CD14-positive monocyte (primary cell): ENCODE measurements at regions not wholly inside any gene's neighbourhood (a gene's known extent, or its start where the extent isn't known, plus 50 kb on each side); places are given as distances from the start of the nearest gene placed in this dataset.

Experiments used
- DNase-seq, 3 donors: peaks; one replicate each; pipeline ENCODE4 v3.0.0-alpha.2; 2011 to 2022
- H2AFZ ChIP-seq: 2 replicates; pipeline ENCODE4 v1.6.0; 2012; ENCODE audit warnings: mild to moderate bottlenecking, low read depth, low read length, inconsistent platforms; ENCODE audit not compliant: insufficient read depth, poor library complexity, severe bottlenecking
- H3K27ac ChIP-seq, 2 donors: 1 replicate in 1 of 2; 2 replicates in 1 of 2; pipeline ENCODE4 v1.5.1; 2012 to 2013; ENCODE audit warnings: low read length in 2 of 2, control low read depth in 1 of 2, inconsistent platforms in 1 of 2, low read depth in 1 of 2, mild to moderate bottlenecking in 1 of 2
- H3K27me3 ChIP-seq, 2 donors: one replicate each; pipeline versions ENCODE4 v1.6.0 to v1.6.1; 2011 to 2013; ENCODE audit warnings: low read length in 2 of 2; ENCODE audit not compliant: control insufficient read depth in 2 of 2, insufficient read depth in 2 of 2
- H3K36me3 ChIP-seq, 2 donors: replicated peaks in 1 of 2; 1 replicate in 1 of 2; 2 replicates in 1 of 2; pipeline versions ENCODE4 v1.5.1 to v1.6.1; 2012 to 2013; ENCODE audit warnings: low read length in 2 of 2, control low read depth in 1 of 2, inconsistent platforms in 1 of 2, mild to moderate bottlenecking in 1 of 2; ENCODE audit not compliant: insufficient read depth in 2 of 2, control insufficient read depth in 1 of 2
- H3K4me1 ChIP-seq, 2 donors: 1 replicate in 1 of 2; 2 replicates in 1 of 2; pipeline versions ENCODE4 v1.5.1 to v1.6.1; 2012 to 2013; ENCODE audit warnings: low read length in 2 of 2, control low read depth in 1 of 2, inconsistent platforms in 1 of 2, mild to moderate bottlenecking in 1 of 2, moderate library complexity in 1 of 2; ENCODE audit not compliant: insufficient read depth in 2 of 2, control insufficient read depth in 1 of 2
- H3K4me2 ChIP-seq: replicated peaks from 2 replicates; pipeline ENCODE3; 2012; ENCODE audit warnings: low read length, moderate library complexity, mild to moderate bottlenecking; ENCODE audit not compliant: poor library complexity, severe bottlenecking; ENCODE audit errors: extremely low read depth
- H3K4me3 ChIP-seq, 3 experiments: fragments of 200-600 bp in 1 of 3; sonication (generic) in 1 of 3; replicated peaks in 1 of 3; 1 replicate in 2 of 3; 2 replicates in 1 of 3; pipeline ENCODE4 v1.5.1; 2011 to 2013; ENCODE audit warnings: low read length in 3 of 3, mild to moderate bottlenecking in 3 of 3, control low read depth in 2 of 3, low read depth in 2 of 3, inconsistent platforms in 1 of 3, moderate library complexity in 1 of 3
- H3K79me2 ChIP-seq: 2 replicates; pipeline ENCODE4 v1.6.0; 2012; ENCODE audit warnings: mild to moderate bottlenecking, control low read depth, inconsistent platforms, low read length, moderate library complexity; ENCODE audit not compliant: insufficient read depth
- H3K9ac ChIP-seq: 2 replicates; pipeline ENCODE4 v1.6.0; 2017; ENCODE audit warnings: low read length, mild to moderate bottlenecking; ENCODE audit not compliant: insufficient read depth, poor library complexity, severe bottlenecking
- H3K9me3 ChIP-seq, 2 donors: replicated peaks in 1 of 2; 1 replicate in 1 of 2; 2 replicates in 1 of 2; pipeline versions ENCODE4 v1.5.1 to v1.6.1; 2012 to 2013; ENCODE audit warnings: low read length in 2 of 2, control low read depth in 1 of 2; ENCODE audit not compliant: control insufficient read depth in 1 of 2, insufficient read depth in 1 of 2
- H4K20me1 ChIP-seq: 2 replicates; pipeline ENCODE4 v1.6.0; 2012; ENCODE audit warnings: mild to moderate bottlenecking, low read length, control low read depth, moderate library complexity; ENCODE audit not compliant: insufficient read depth
- H3K27ac Mint-ChIP-seq, 7 donors: one replicate each; pipeline ENCODE4 v1.8.0; 2020; ENCODE audit warnings: mild to moderate bottlenecking in 7 of 7, mixed read lengths in 7 of 7, moderate library complexity in 6 of 7, inconsistent platforms in 2 of 7
- H3K27me3 Mint-ChIP-seq, 3 donors: one replicate each; pipeline ENCODE4 v1.8.0; 2021 to 2022; ENCODE audit warnings: low read depth in 3 of 3, mild to moderate bottlenecking in 3 of 3, mixed read lengths in 3 of 3, moderate library complexity in 3 of 3, inconsistent platforms in 1 of 3
- H3K36me3 Mint-ChIP-seq, 2 donors: one replicate each; pipeline ENCODE4 v1.8.0; 2020; ENCODE audit warnings: mixed read lengths in 2 of 2, inconsistent platforms in 1 of 2, mild to moderate bottlenecking in 1 of 2
- H3K4me1 Mint-ChIP-seq: one replicate; pipeline ENCODE4 v1.8.0; 2020; ENCODE audit warnings: mild to moderate bottlenecking, mixed read lengths
- H3K4me3 Mint-ChIP-seq, 2 donors: one replicate each; pipeline ENCODE4 v1.8.0; 2020; ENCODE audit warnings: mild to moderate bottlenecking in 2 of 2, mixed read lengths in 2 of 2, moderate library complexity in 1 of 2
- H3K9me3 Mint-ChIP-seq, 7 donors: one replicate each; pipeline ENCODE4 v1.8.0; 2020 to 2022; ENCODE audit warnings: mixed read lengths in 7 of 7, mild to moderate bottlenecking in 6 of 7, moderate library complexity in 6 of 7, inconsistent platforms in 2 of 7
- CTCF ChIP-seq: fragments of 200-600 bp; IDR thresholded peaks from one replicate; pipeline ENCODE4 v1.8.0; 2022; ENCODE audit warnings: antibody characterized with exemption, mild to moderate bottlenecking
- WGBS: methylation state at CpG from one replicate; pipeline ENCODE4 v1.1.5; 2013; ENCODE audit warnings: missing lambda C conversion rate; ENCODE audit not compliant: insufficient coverage; 5-methylcytosine and 5-hydroxymethylcytosine counted together
- intact Hi-C, 2 donors: fragments of 100-400 bp; cut with micrococcal nuclease; formaldehyde crosslinking; loops; one replicate each; pipeline versions ENCODE4 v1.15.0 to v1.15.1; 2023

DNA sequence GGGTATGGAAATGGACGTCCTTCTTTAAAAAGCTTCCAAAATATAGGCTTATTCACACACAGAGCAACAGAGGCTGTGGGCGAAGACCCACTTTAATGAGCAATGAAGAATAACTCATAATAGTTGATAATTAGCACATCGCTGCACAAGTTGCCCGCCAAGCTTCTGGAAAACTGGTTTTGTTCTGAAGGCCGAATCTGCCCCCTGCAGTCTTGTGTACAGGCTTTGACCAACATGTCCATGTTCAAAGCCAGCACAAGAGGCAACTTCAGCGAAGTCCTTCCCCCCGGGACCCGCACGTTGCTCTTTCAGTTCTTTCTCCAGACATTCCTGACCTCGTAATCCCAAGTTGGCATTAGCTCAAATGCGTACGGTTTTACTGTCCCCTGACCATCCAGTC lies 73.3 kb downstream of the IRX5 start:
- Histone ChIP-seq H3K27ac (no peak overlapping the region), H3K27me3 (no peaks in the 10 kb centered on the region), H3K9ac (no peak overlapping the region), H3K79me2 (no peaks in the 10 kb centered on the region), H3K9me3 (no peaks in the 10 kb centered on the region), H3K4me2 (no peak overlapping the region), H3K36me3 (no peaks in the 10 kb centered on the region), H4K20me1 (no peaks in the 10 kb centered on the region), H2AFZ (no peak overlapping the region), H3K4me3 (no peak overlapping the region), H3K4me1 (no peaks in the 10 kb centered on the region)
- DNase-seq = no peak
- Mint-ChIP-seq H3K4me1 (no peaks in the 10 kb centered on the region), H3K27ac (no peak overlapping the region), H3K9me3 (peaks cover 0 to 3% (median 0%) of the 10 kb centered on the region in 7 donors), H3K4me3 (no peak overlapping the region), H3K36me3 (no peaks in the 10 kb centered on the region), H3K27me3 (peaks cover 0 to 3% (median 3%) of the 10 kb centered on the region in 3 donors)
- WGBS = 96% methylated on average over 9 of the region's 12 CpGs
- TF ChIP-seq CTCF = no peak
- intact Hi-C loops = no loop called here

DNA sequence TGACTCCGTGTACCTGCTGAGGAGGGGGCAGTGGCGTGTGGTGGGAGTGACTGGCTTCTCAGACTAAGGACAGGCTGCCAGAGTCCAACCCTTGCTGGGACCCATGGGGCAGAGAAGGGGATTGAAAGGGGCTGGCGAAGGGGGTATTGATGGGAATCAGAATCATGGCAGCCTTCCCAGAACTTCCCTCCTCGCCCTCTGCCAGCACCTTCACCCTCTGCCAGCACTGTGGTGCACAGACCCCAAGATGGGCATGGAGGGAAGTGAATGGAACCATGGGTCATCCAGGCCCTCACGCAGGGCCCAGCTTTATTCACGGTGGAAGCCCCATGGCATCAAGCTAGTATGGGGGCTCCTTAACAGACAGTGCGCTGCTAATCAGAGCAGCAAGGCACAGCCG lies 76.8 kb downstream of the IRX5 start:
- H3K36me3 Mint-ChIP-seq = no peaks in the 10 kb centered on the region
- no peaks in the 10 kb centered on the region for H4K20me1 ChIP-seq
- no peaks in the 10 kb centered on the region for H3K27me3 ChIP-seq
- no peak overlapping the region for H3K9ac ChIP-seq
- no peak overlapping the region for H3K4me3 ChIP-seq
- H3K27ac Mint-ChIP-seq = no peak overlapping the region
- intact Hi-C loops = no loop called here
- 94% methylated on average over 4 of the region's 8 CpGs for WGBS
- H3K9me3 Mint-ChIP-seq = peaks cover 0 to 3% (median 0%) of the 10 kb centered on the region in 7 donors
- no peaks in the 10 kb centered on the region for H3K36me3 ChIP-seq
- no peaks in the 10 kb centered on the region for H3K79me2 ChIP-seq
- H3K4me1 ChIP-seq = no peaks in the 10 kb centered on the region
- no peaks in the 10 kb centered on the region for H3K4me1 Mint-ChIP-seq
- H3K4me3 Mint-ChIP-seq = no peak overlapping the region
- no peak for TF ChIP-seq CTCF
- no peak overlapping the region for H3K27ac ChIP-seq
- no peak for DNase-seq
- no peak overlapping the region for H2AFZ ChIP-seq
- H3K9me3 ChIP-seq = no peaks in the 10 kb centered on the region
- H3K4me2 ChIP-seq = no peak overlapping the region
- H3K27me3 Mint-ChIP-seq = peaks cover 0 to 3% (median 2%) of the 10 kb centered on the region in 3 donors
